ENCODE measurements at regions not wholly inside any gene's neighbourhood (a gene's known extent, or its start where the extent isn't known, plus 50 kb on each side); places are given as distances from the start of the nearest gene placed in this dataset.

DNA sequence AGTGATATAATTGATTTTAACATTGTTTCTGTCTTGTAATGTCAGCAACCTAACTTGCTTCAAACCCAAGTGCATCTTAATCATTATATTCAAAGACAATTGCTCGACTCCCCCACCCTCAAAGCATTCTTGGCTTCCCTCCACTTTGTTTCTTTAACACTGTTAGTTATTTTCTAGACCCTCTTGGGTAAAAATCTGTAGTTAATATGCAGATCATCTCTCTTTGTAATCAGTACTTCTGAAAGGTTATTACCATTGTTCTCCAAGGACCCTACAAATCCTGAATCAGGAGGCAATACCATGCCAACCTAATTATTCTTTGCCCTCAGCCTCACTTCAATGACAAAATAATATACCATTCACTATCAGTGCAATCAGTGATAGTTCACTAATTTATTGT, 1075.7 kb downstream of the AMY1C start:
- TF ChIP-seq, protein P1, sequence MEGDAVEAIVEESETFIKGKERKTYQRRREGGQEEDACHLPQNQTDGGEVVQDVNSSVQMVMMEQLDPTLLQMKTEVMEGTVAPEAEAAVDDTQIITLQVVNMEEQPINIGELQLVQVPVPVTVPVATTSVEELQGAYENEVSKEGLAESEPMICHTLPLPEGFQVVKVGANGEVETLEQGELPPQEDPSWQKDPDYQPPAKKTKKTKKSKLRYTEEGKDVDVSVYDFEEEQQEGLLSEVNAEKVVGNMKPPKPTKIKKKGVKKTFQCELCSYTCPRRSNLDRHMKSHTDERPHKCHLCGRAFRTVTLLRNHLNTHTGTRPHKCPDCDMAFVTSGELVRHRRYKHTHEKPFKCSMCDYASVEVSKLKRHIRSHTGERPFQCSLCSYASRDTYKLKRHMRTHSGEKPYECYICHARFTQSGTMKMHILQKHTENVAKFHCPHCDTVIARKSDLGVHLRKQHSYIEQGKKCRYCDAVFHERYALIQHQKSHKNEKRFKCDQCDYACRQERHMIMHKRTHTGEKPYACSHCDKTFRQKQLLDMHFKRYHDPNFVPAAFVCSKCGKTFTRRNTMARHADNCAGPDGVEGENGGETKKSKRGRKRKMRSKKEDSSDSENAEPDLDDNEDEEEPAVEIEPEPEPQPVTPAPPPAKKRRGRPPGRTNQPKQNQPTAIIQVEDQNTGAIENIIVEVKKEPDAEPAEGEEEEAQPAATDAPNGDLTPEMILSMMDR (IDR thresholded peaks at IDR 0.05), result no peak
- DNase-seq, result no peak

DNA sequence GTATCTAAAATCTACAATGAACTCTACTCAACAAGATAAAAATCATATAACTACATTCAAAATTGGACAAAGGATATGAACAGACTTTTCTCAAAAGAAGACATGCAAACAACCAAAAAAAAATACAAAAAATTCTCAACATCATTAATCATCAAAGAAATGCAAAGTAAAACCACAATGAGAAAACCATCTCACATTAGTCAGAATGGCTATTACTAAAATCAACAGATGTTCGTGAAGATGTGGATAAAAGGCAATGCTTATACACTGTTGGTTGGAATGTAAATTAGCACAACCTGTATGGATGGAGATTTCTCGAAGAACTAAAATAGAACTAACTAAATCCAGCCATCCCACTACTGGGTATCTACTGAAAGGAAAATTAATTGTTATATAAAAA, 1080.8 kb downstream of the AMY1C start:
- TF ChIP-seq, protein P1 (IDR thresholded peaks at IDR 0.05), result no peak
- no peaks in the 10 kb centered on the region for H3K36me3 ChIP-seq
- H3K9me3 ChIP-seq, result no peaks in the 10 kb centered on the region
- no peaks in the 10 kb centered on the region for H3K4me1 ChIP-seq
- no peak for ATAC-seq
- WGBS, 2 donors, result 58 to 79% methylated on average over 2 of the region's 2 CpGs
- no peak for DNase-seq
- FAIRE-seq, result no peak
- H3K27me3 ChIP-seq, result no peaks in the 10 kb centered on the region
- H3K4me3 ChIP-seq, result no peak overlapping the region
- H3K27ac ChIP-seq, result no peak overlapping the region
- intact Hi-C loops (cut with DNase I), result no loop called here

More for the DNA sequence above, 1075.7 kb downstream of the AMY1C start:
- Histone ChIP-seq H3K27me3 (no peaks in the 10 kb centered on the region), H3K4me1 (no peaks in the 10 kb centered on the region), H3K36me3 (no peaks in the 10 kb centered on the region), H3K4me3 (no peak overlapping the region), H3K27ac (no peak overlapping the region), H3K9me3 (no peaks in the 10 kb centered on the region)
- intact Hi-C loops (cut with DNase I), result no loop called here
- FAIRE-seq, result no peak
- no peak for ATAC-seq
- 10 to 27% methylated on average over 1 of the region's 1 CpG for WGBS, 2 donors

DNA sequence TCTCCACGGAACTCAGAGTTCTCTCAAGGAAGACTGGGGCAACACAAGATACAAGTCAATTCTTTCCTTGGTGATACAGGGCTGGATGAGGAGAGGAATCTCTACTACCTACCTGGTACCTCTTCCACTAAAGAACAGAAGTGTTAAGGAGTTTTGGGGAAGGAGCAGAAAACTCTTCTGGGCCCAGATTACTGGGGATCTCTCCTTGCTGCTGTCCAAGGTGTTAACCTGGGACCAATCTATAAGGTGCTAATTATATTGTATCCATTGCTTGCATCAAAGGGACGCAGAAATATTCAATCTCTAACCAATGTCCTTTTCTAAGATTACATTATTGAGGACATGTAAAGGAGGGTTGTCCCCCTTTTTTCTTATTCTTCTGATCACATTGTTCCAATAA, 1102.5 kb downstream of the AMY1C start:
- no peak overlapping the region for H3K27ac ChIP-seq
- ATAC-seq (no peak), DNase-seq (no peak), FAIRE-seq (no peak)
- no peaks in the 10 kb centered on the region for H3K36me3 ChIP-seq
- TF ChIP-seq, protein P1 (IDR thresholded peaks at IDR 0.05), result no peak
- WGBS, 2 donors, result 42 to 58% methylated on average over 2 of the region's 2 CpGs
- no peaks in the 10 kb centered on the region for H3K4me1 ChIP-seq
- intact Hi-C loops (cut with DNase I), result no loop called here
- no peaks in the 10 kb centered on the region for H3K9me3 ChIP-seq
- no peak overlapping the region for H3K4me3 ChIP-seq
- H3K27me3 ChIP-seq, result no peaks in the 10 kb centered on the region

DNA sequence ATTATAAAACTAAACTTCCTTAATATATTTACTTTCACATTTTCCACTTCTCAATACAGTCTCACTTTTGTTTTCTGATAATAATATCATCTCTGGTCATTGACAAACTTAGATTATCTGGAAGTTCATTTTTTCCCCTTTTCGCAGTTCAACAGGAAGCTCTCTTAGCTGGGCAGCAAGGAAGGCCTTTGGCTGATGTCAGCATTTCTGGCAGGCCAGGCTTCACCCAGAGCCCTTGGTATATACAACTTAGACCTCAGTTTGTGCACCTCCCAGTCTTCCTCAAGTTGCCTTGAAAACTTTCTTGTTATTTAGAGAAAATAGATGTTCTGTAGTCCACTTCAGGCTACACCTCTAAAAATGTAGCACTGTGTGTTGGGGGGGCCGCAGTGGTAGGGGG, 1103.6 kb downstream of the AMY1C start:
- no peak for ATAC-seq
- intact Hi-C loops (cut with DNase I), result no loop called here
- no peak for FAIRE-seq

GRCh38 chr1:104854529-104854928, 1104.8 kb downstream of the AMY1C start:
- intact Hi-C loops (cut with DNase I), result no loop called here
- no peak for ATAC-seq
- no peak for DNase-seq
- Histone ChIP-seq H3K27ac (no peak overlapping the region), H3K4me1 (no peaks in the 10 kb centered on the region), H3K36me3 (no peaks in the 10 kb centered on the region), H3K27me3 (no peaks in the 10 kb centered on the region), H3K4me3 (no peak overlapping the region), H3K9me3 (no peaks in the 10 kb centered on the region)
- WGBS, 2 donors, result 45 to 47% methylated on average over 2 of the region's 2 CpGs
- TF ChIP-seq, protein P1 (IDR thresholded peaks at IDR 0.05), result no peak
- no peak for FAIRE-seq

More for the DNA sequence above, 1103.6 kb downstream of the AMY1C start:
- Histone ChIP-seq H3K36me3 (no peaks in the 10 kb centered on the region), H3K27me3 (no peaks in the 10 kb centered on the region), H3K9me3 (no peaks in the 10 kb centered on the region), H3K4me3 (no peak overlapping the region), H3K4me1 (no peaks in the 10 kb centered on the region), H3K27ac (no peak overlapping the region)
- 79 to 81% methylated on average over 2 of the region's 2 CpGs for WGBS, 2 donors
- TF ChIP-seq, protein P1 (IDR thresholded peaks at IDR 0.05), result no peak
- DNase-seq, result no peak

Data from pancreas (tissue), 10 donors.